PC-9 (cell line): ENCODE measurements at regions not wholly inside any gene's neighbourhood (a gene's known extent, or its start where the extent isn't known, plus 50 kb on each side); places are given as distances from the start of the nearest gene placed in this dataset.

Source experiments
- BruUV-seq: library from RNA; stranded (reverse); fragments of 400-500 nt; replicated peaks from 2 replicates; lab custom pipeline; 2021; lab: Mats Ljungman, UMichigan
- CTCF ChIA-PET: fragments of 300-600 bp; sonication (Branson Sonifier 250); formaldehyde crosslinking; loops from one replicate; lab custom pipeline; 2022; ENCODE audit warnings: antibody characterized with exemption; lab: Charles Lee
- POLR2A ChIA-PET: fragments of 300-600 bp; sonication (Branson Sonifier 250); formaldehyde crosslinking; loops from one replicate; lab custom pipeline; 2022; ENCODE audit warnings: antibody characterized with exemption; ENCODE audit not compliant: unreplicated experiment; lab: Charles Lee
- DNase-seq, 2 experiments: peaks; one replicate each; pipeline versions ENCODE4 v3.0.0 to v3.0.0-alpha.2; 2015 to 2022; ENCODE audit warnings: mixed read lengths in 1 of 2
- H2AFZ ChIP-seq: fragments of 200-600 bp; sonication (generic); 2 replicates; pipeline ENCODE4 v1.8.1; 2017; ENCODE audit warnings: antibody characterized with exemption
- H3F3A ChIP-seq: fragments of 200-600 bp; sonication (generic); 2 replicates; pipeline ENCODE4 v1.8.1; 2017; ENCODE audit warnings: antibody characterized with exemption, mild to moderate bottlenecking, low read depth; ENCODE audit not compliant: insufficient read depth
- H3K27ac ChIP-seq: fragments of 200-600 bp; sonication (generic); 2 replicates; pipeline ENCODE4 v1.6.1; 2016; ENCODE audit warnings: mixed run types
- H3K27me3 ChIP-seq: fragments of 200-600 bp; sonication (generic); 2 replicates; pipeline ENCODE4 v1.6.1; 2016; ENCODE audit warnings: low read depth, mixed run types; ENCODE audit not compliant: insufficient read depth
- H3K36me3 ChIP-seq: fragments of 200-600 bp; sonication (generic); 2 replicates; pipeline ENCODE4 v1.6.1; 2016; ENCODE audit warnings: low read depth, mixed run types
- H3K4me1 ChIP-seq: fragments of 200-600 bp; sonication (generic); replicated peaks from 2 replicates; pipeline ENCODE4 v1.6.1; 2016; ENCODE audit warnings: mixed run types; ENCODE audit not compliant: insufficient read depth
- H3K4me2 ChIP-seq: fragments of 200-600 bp; sonication (generic); 2 replicates; pipeline ENCODE4 v1.6.1; 2017; ENCODE audit warnings: mixed run types
- H3K4me3 ChIP-seq: fragments of 200-600 bp; sonication (generic); 2 replicates; pipeline ENCODE4 v1.6.1; 2016; ENCODE audit warnings: mixed run types
- H3K79me2 ChIP-seq: fragments of 200-600 bp; sonication (generic); 2 replicates; pipeline ENCODE4 v1.6.1; 2017; ENCODE audit warnings: low read depth, mixed run types
- H3K9me2 ChIP-seq: fragments of 200-600 bp; sonication (generic); 2 replicates; pipeline ENCODE4 v1.8.1; 2017; ENCODE audit warnings: mild to moderate bottlenecking; ENCODE audit not compliant: insufficient read depth
- H3K9me3 ChIP-seq: fragments of 200-600 bp; sonication (generic); 2 replicates; pipeline ENCODE4 v1.8.1; 2016; ENCODE audit warnings: low read depth; ENCODE audit not compliant: insufficient read depth
- H4K20me1 ChIP-seq: fragments of 200-600 bp; sonication (generic); 2 replicates; pipeline ENCODE4 v1.8.1; 2017; ENCODE audit not compliant: insufficient read depth
- EZH2 ChIP-seq: fragments of 200-600 bp; sonication (generic); IDR thresholded peaks from 2 replicates; pipeline ENCODE4 v1.8.0; 2017; ENCODE audit warnings: antibody characterized with exemption, low read depth
- intact Hi-C: fragments of 100-400 bp; cut with micrococcal nuclease; formaldehyde crosslinking; loops from one replicate; pipeline ENCODE4 v1.10.0; 2022; ENCODE audit not compliant: unreplicated experiment
- TF ChIP-seq, protein P1 (sequence below): fragments of 200-600 bp; sonication (generic); conservative IDR thresholded peaks from 2 replicates; pipeline ENCODE4 v1.6.1; 2017; ENCODE audit warnings: mixed run types, antibody characterized with exemption, mild to moderate bottlenecking, moderate library complexity

GRCh38 chr5:40390281-40391149 is 289.2 kb upstream of the PTGER4 start:
- ChIA-PET POLR2A (interaction anchor here (0.7 kb wide), 2 partner anchors 87 to 161 kb away, joined by 3 to 5 read pairs; no protein-coding TSS in a partner anchor), CTCF (interaction anchor here (0.6 kb wide), 1 partner anchor 55 kb away, joined by 3 read pairs; no protein-coding TSS in a partner anchor)

DNA sequence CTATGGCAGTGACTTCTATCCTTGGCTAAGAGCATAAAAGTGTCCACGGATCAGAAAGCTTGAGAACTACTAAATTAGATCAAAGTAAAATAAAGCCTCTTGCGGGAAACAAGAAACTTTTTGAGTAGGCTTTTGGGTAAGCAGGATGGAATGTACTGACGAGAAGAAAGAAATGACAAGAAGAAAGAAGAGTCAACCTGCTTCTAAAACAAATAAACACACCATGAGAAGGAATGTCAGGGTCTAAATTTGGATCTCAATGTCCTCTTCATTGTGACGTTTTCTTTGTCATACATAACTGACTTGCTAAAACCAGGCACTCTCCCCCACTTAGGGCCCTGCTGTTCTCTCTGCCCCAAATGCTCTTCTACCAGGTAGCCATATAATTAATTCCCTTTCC is 290.1 kb upstream of the PTGER4 start:
- H2AFZ ChIP-seq, result no peak overlapping the region
- H3F3A ChIP-seq, result peaks cover 15% of the 10 kb centered on the region
- TF ChIP-seq, protein P1, sequence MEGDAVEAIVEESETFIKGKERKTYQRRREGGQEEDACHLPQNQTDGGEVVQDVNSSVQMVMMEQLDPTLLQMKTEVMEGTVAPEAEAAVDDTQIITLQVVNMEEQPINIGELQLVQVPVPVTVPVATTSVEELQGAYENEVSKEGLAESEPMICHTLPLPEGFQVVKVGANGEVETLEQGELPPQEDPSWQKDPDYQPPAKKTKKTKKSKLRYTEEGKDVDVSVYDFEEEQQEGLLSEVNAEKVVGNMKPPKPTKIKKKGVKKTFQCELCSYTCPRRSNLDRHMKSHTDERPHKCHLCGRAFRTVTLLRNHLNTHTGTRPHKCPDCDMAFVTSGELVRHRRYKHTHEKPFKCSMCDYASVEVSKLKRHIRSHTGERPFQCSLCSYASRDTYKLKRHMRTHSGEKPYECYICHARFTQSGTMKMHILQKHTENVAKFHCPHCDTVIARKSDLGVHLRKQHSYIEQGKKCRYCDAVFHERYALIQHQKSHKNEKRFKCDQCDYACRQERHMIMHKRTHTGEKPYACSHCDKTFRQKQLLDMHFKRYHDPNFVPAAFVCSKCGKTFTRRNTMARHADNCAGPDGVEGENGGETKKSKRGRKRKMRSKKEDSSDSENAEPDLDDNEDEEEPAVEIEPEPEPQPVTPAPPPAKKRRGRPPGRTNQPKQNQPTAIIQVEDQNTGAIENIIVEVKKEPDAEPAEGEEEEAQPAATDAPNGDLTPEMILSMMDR, result no peak
- no peak for TF ChIP-seq EZH2
- ChIA-PET POLR2A (no interaction called here), CTCF (interaction anchor here (0.6 kb wide), 2 partner anchors 11 to 117 kb away, joined by 3 read pairs; no protein-coding TSS in a partner anchor)
- H3K4me1 ChIP-seq, result peaks cover 27% of the 10 kb centered on the region
- no peaks in the 10 kb centered on the region for H3K9me2 ChIP-seq
- no peaks in the 10 kb centered on the region for H4K20me1 ChIP-seq
- H3K4me3 ChIP-seq, result no peak overlapping the region
- H3K27ac ChIP-seq, result no peak overlapping the region
- H3K4me2 ChIP-seq, result no peak overlapping the region
- peaks cover 6% of the 10 kb centered on the region; the same call in 1 of the 2 replicates for H3K9me3 ChIP-seq
- H3K36me3 ChIP-seq, result no peaks in the 10 kb centered on the region
- H3K79me2 ChIP-seq, result no peaks in the 10 kb centered on the region
- intact Hi-C loops, result loop anchor here (5.0 to 10.0 kb wide), 4 partner anchors 108 to 1545 kb away; partner anchors contain the start of gene OSMR
- BruUV-seq, result no TSS peak
- DNase-seq, result no peak
- H3K27me3 ChIP-seq, result no peaks in the 10 kb centered on the region

More at GRCh38 chr5:40390281-40391149, 289.2 kb upstream of the PTGER4 start:
- no peaks in the 10 kb centered on the region for H3K9me2 ChIP-seq
- H3K9me3 ChIP-seq, result peaks cover 6% of the 10 kb centered on the region; the same call in 1 of the 2 replicates
- peaks cover 7% of the 10 kb centered on the region for H3F3A ChIP-seq
- intact Hi-C loops, result no loop called here
- no peak overlapping the region for H3K4me2 ChIP-seq
- no peak overlapping the region for H3K27ac ChIP-seq
- H3K27me3 ChIP-seq, result no peaks in the 10 kb centered on the region
- peaks cover 18% of the 10 kb centered on the region for H3K4me1 ChIP-seq
- no peak overlapping the region for H3K4me3 ChIP-seq
- DNase-seq, result no peak
- no peaks in the 10 kb centered on the region for H4K20me1 ChIP-seq
- TF ChIP-seq, protein P1, result no peak
- TF ChIP-seq EZH2, result no peak
- H3K79me2 ChIP-seq, result no peaks in the 10 kb centered on the region
- no peaks in the 10 kb centered on the region for H3K36me3 ChIP-seq
- H2AFZ ChIP-seq, result no peak overlapping the region
- BruUV-seq, result no TSS peak

DNA sequence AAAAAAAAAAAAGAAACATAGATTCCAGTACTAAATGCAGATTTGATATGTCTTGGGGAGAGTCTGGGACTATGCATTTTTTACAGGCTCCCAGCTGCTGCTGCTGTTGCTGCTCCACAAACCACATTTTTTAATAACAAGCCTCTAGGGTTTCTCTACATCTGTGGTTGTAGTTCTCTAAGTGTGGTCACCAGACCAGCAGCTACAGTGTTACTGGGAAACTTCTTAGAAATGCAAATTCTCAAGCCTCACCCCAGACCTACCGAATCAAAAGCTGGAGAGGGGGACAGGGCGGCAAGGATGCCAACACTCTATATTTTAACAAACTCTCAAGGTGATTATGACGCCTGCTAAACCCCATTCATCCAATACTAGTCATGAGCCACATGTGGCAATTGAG is 293.4 kb upstream of the PTGER4 start:
- H3K9me2 ChIP-seq, result no peaks in the 10 kb centered on the region
- ChIA-PET POLR2A (interaction anchor here (0.5 to 1.3 kb wide), 6 partner anchors 8 to 293 kb away, joined by 3 to 13 read pairs (median 5); partner anchors contain the start of gene PTGER4), CTCF (no interaction called here)
- H2AFZ ChIP-seq, result no peak overlapping the region
- no peak for DNase-seq
- no TSS peak for BruUV-seq
- intact Hi-C loops, result loop anchor here (5.0 to 10.0 kb wide), 4 partner anchors 111 to 1541 kb away; partner anchors contain the start of gene OSMR
- no peak for TF ChIP-seq EZH2
- TF ChIP-seq, protein P1, result no peak
- H3K79me2 ChIP-seq, result no peaks in the 10 kb centered on the region
- H4K20me1 ChIP-seq, result no peaks in the 10 kb centered on the region
- peaks cover 6% of the 10 kb centered on the region; the same call in 1 of the 2 replicates for H3K9me3 ChIP-seq
- H3K36me3 ChIP-seq, result no peaks in the 10 kb centered on the region
- peak overlapping the region; percentile 9 for H3K4me2 ChIP-seq
- H3K27me3 ChIP-seq, result no peaks in the 10 kb centered on the region
- H3F3A ChIP-seq, result peaks cover 45% of the 10 kb centered on the region
- H3K4me1 ChIP-seq, result peaks cover 56% of the 10 kb centered on the region
- no peak overlapping the region for H3K4me3 ChIP-seq
- H3K27ac ChIP-seq, result peak overlapping the region; percentile 91
